ENCODE measurements at regions not wholly inside any gene's neighbourhood (a gene's known extent, or its start where the extent isn't known, plus 50 kb on each side); places are given as distances from the start of the nearest gene placed in this dataset.

DNA sequence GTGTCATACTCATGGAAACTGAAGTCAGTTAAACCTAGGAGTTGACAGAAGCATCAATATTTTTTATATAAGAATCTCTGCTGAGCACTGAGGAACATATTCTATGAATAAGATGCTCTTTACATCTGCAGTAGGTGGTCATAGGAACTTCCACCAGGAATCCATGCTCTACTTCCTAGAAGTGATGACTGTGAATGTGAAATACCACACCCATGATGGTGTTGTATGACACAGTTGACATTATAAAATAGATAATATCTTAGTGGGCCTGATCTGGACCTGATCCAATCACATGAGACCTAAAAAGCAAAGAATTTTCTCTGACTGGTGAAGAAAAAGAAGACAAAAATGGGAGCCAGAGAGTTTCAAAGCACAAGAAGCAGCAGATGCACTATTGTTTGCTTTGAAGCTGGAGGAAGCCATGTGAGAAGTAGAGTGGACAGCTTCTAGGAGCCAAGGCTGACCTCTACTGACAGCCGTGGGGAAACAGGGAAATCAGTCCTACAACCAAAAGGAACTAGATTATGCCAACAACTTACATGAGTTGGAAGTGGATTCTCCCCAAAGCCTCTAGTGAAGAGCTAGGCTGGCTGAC lies 68.6 kb upstream of the HS3ST1 start:
- no peaks in the 10 kb centered on the region for H3K4me1 ChIP-seq (replicated peaks in 1 of 2; ENCODE audit: control insufficient read depth in 2 of 2, insufficient read depth in 2 of 2, low read length in 2 of 2)
- H4K20me1 ChIP-seq (replicated peaks; ENCODE audit: control insufficient read depth, insufficient read depth, low read length), result no peaks in the 10 kb centered on the region
- no peak overlapping the region for H2AFZ ChIP-seq (ENCODE audit: low read depth, low read length)
- H3K4me3 ChIP-seq, result no peak overlapping the region
- H3K9me1 ChIP-seq (ENCODE audit: control insufficient read depth, insufficient read depth, low read length), result no peaks in the 10 kb centered on the region
- WGBS (ENCODE audit: insufficient coverage, low coverage, missing lambda C conversion rate), result 0% methylated on average over 1 of the region's 1 CpG
- H3K36me3 ChIP-seq (ENCODE audit: control insufficient read depth, insufficient read depth, low read length), result no peaks in the 10 kb centered on the region
- H3K79me2 ChIP-seq (ENCODE audit: control insufficient read depth, insufficient read depth, low read length), result no peaks in the 10 kb centered on the region
- in situ Hi-C loops (cut with MboI), result no loop called here
- FAIRE-seq, result no peak
- no peak overlapping the region for H3K9ac ChIP-seq (ENCODE audit: insufficient read depth in 1 of 2, low read depth in 2 of 2, low read length in 2 of 2)
- DNase-seq (ENCODE audit: extremely low read depth in 1 of 4, low spot score in 3 of 4), result no peak
- H3K9me3 ChIP-seq (replicated peaks; ENCODE audit: control insufficient read depth, insufficient read depth, low read depth, low read length), result no peaks in the 10 kb centered on the region
- ChIA-PET POLR2A (no interaction called here), CTCF (ENCODE audit: low intra/inter-chr PET ratio) (no interaction called here)
- H3K27me3 ChIP-seq (ENCODE audit: control insufficient read depth in 2 of 2, insufficient read depth in 2 of 2, low read length in 2 of 2), result no peaks in the 10 kb centered on the region
- no peak overlapping the region for H3K4me2 ChIP-seq (ENCODE audit: insufficient read depth, low read length)
- intact Hi-C loops (cut with micrococcal nuclease), result no loop called here
- BruUV-seq (replicated peaks), result no TSS peak
- no peak for TF ChIP-seq SMARCA5 (IDR thresholded peaks at IDR 0.05)
- ATAC-seq, result no peak
- no peak overlapping the region for H3K27ac ChIP-seq (ENCODE audit: extremely low read depth, low read depth, low read length)

DNA sequence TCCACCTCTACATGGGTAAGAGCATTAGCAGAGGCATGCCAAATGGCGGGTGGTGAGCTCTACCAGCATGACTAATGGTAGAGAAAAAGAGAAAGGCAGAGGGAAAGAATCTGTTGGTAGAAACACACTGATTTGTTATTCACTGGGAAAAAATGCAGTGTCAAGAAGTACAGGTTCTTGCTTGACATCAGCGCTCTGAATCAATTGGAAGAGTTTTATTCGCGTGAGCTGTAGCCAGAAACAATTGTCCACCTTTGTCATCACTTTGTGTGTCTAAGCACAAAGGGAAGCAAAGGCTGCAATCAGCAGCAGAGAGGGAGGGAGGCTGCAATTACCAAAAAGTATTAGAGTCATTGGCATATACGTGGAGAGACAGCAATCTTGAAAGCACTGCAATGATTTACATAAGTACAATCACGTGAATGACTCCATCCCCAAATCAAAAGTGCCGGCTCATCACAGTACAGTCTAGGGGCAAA lies 67.7 kb upstream of the HS3ST1 start:
- WGBS (ENCODE audit: insufficient coverage, low coverage, missing lambda C conversion rate), result 0% methylated on average over 7 of the region's 7 CpGs
- no TSS peak for BruUV-seq (replicated peaks)
- Histone ChIP-seq H3K9me3 (replicated peaks; ENCODE audit: control insufficient read depth, insufficient read depth, low read depth, low read length) (no peaks in the 10 kb centered on the region), H4K20me1 (replicated peaks; ENCODE audit: control insufficient read depth, insufficient read depth, low read length) (no peaks in the 10 kb centered on the region), H3K4me2 (ENCODE audit: insufficient read depth, low read length) (no peak overlapping the region), H3K27me3 (ENCODE audit: control insufficient read depth in 2 of 2, insufficient read depth in 2 of 2, low read length in 2 of 2) (no peaks in the 10 kb centered on the region), H2AFZ (ENCODE audit: low read depth, low read length) (no peak overlapping the region), H3K9me1 (ENCODE audit: control insufficient read depth, insufficient read depth, low read length) (no peaks in the 10 kb centered on the region), H3K9ac (ENCODE audit: insufficient read depth in 1 of 2, low read depth in 2 of 2, low read length in 2 of 2) (no peak overlapping the region), H3K79me2 (ENCODE audit: control insufficient read depth, insufficient read depth, low read length) (no peaks in the 10 kb centered on the region), H3K4me3 (no peak overlapping the region), H3K4me1 (replicated peaks in 1 of 2; ENCODE audit: control insufficient read depth in 2 of 2, insufficient read depth in 2 of 2, low read length in 2 of 2) (no peaks in the 10 kb centered on the region), H3K36me3 (ENCODE audit: control insufficient read depth, insufficient read depth, low read length) (no peaks in the 10 kb centered on the region), H3K27ac (ENCODE audit: extremely low read depth, low read depth, low read length) (no peak overlapping the region)
- no peak for TF ChIP-seq BHLHE40 (IDR thresholded peaks at IDR 0.05; ENCODE audit: low read length)
- TF ChIP-seq, protein P1, sequence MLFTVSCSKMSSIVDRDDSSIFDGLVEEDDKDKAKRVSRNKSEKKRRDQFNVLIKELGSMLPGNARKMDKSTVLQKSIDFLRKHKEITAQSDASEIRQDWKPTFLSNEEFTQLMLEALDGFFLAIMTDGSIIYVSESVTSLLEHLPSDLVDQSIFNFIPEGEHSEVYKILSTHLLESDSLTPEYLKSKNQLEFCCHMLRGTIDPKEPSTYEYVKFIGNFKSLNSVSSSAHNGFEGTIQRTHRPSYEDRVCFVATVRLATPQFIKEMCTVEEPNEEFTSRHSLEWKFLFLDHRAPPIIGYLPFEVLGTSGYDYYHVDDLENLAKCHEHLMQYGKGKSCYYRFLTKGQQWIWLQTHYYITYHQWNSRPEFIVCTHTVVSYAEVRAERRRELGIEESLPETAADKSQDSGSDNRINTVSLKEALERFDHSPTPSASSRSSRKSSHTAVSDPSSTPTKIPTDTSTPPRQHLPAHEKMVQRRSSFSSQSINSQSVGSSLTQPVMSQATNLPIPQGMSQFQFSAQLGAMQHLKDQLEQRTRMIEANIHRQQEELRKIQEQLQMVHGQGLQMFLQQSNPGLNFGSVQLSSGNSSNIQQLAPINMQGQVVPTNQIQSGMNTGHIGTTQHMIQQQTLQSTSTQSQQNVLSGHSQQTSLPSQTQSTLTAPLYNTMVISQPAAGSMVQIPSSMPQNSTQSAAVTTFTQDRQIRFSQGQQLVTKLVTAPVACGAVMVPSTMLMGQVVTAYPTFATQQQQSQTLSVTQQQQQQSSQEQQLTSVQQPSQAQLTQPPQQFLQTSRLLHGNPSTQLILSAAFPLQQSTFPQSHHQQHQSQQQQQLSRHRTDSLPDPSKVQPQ (CRISPR knock-in tag; IDR thresholded peaks at IDR 0.05; ENCODE audit: borderline replicate concordance), result no peak
- TF ChIP-seq, protein P2, sequence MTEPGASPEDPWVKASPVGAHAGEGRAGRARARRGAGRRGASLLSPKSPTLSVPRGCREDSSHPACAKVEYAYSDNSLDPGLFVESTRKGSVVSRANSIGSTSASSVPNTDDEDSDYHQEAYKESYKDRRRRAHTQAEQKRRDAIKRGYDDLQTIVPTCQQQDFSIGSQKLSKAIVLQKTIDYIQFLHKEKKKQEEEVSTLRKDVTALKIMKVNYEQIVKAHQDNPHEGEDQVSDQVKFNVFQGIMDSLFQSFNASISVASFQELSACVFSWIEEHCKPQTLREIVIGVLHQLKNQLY (CRISPR knock-in tag; conservative IDR thresholded peaks at IDR 0.05), result no peak
- no peak for TF ChIP-seq SMARCA4 (IDR thresholded peaks at IDR 0.05)
- no peak for TF ChIP-seq ELF2 (CRISPR knock-in tag; IDR thresholded peaks at IDR 0.05)
- no peak for TF ChIP-seq COPS2 (conservative IDR thresholded peaks at IDR 0.05)
- intact Hi-C loops (cut with micrococcal nuclease) (no loop called here), in situ Hi-C loops (cut with MboI) (no loop called here)
- no peak for FAIRE-seq
- ChIA-PET CTCF (ENCODE audit: low intra/inter-chr PET ratio) (no interaction called here), POLR2A (no interaction called here)
- DNase-seq (ENCODE audit: extremely low read depth in 1 of 4, low spot score in 3 of 4), result no peak
- no peak for ATAC-seq

All from K562 (cell line).